ENCODE measurements at regions not wholly inside any gene's neighbourhood (a gene's known extent, or its start where the extent isn't known, plus 50 kb on each side); places are given as distances from the start of the nearest gene placed in this dataset.

DNA sequence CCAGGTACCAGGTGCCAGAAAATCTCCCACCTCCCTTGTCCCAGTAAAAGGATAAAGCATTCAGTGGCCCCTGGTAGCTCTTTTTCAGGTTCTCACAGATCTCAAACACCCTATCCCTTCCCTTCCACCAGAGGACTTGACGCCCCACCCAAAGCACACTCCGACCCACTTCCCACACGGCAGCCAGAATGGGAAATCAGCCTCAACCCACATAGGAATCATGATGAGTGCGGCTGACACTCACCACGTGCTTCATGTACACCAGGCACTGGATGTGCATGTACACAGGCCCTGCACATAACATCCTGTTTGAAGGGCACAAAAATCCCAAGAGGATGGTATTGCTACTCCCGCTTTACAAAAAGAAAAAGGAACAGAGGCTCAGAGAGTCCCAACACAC is 71.9 kb downstream of the TBX3 start:
- no peak for TF ChIP-seq POLR2A (IDR thresholded peaks at IDR 0.05)
- TF ChIP-seq, protein P1, sequence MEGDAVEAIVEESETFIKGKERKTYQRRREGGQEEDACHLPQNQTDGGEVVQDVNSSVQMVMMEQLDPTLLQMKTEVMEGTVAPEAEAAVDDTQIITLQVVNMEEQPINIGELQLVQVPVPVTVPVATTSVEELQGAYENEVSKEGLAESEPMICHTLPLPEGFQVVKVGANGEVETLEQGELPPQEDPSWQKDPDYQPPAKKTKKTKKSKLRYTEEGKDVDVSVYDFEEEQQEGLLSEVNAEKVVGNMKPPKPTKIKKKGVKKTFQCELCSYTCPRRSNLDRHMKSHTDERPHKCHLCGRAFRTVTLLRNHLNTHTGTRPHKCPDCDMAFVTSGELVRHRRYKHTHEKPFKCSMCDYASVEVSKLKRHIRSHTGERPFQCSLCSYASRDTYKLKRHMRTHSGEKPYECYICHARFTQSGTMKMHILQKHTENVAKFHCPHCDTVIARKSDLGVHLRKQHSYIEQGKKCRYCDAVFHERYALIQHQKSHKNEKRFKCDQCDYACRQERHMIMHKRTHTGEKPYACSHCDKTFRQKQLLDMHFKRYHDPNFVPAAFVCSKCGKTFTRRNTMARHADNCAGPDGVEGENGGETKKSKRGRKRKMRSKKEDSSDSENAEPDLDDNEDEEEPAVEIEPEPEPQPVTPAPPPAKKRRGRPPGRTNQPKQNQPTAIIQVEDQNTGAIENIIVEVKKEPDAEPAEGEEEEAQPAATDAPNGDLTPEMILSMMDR (IDR thresholded peaks at IDR 0.05): no peak
